Calu3 (cell line): ENCODE measurements at regions not wholly inside any gene's neighbourhood (a gene's known extent, or its start where the extent isn't known, plus 50 kb on each side); places are given as distances from the start of the nearest gene placed in this dataset.

Source experiments
- BruUV-seq: library from RNA; stranded (reverse); fragments of 400-500 nt; replicated peaks from 2 replicates; lab custom pipeline; 2021; lab: Mats Ljungman, UMichigan
- CTCF ChIA-PET: fragments of 300-600 bp; sonication (Branson Sonifier 250); formaldehyde crosslinking; loops from one replicate; lab custom pipeline; 2022; ENCODE audit warnings: antibody characterized with exemption; lab: Charles Lee
- DNase-seq: peaks from one replicate; pipeline ENCODE4 v3.0.0; 2022
- H3K27ac Mint-ChIP-seq: one replicate; pipeline ENCODE4 v1.8.0; 2022; ENCODE audit warnings: mixed read lengths; ENCODE audit not compliant: unreplicated experiment
- H3K27me3 Mint-ChIP-seq: one replicate; pipeline ENCODE4 v1.8.0; 2022; ENCODE audit warnings: mixed read lengths; ENCODE audit not compliant: unreplicated experiment
- H3K36me3 Mint-ChIP-seq: one replicate; pipeline ENCODE4 v1.8.0; 2022; ENCODE audit warnings: mild to moderate bottlenecking, moderate library complexity, mixed read lengths; ENCODE audit not compliant: insufficient read depth, unreplicated experiment
- H3K4me1 Mint-ChIP-seq: one replicate; pipeline ENCODE4 v1.8.0; 2022; ENCODE audit warnings: mild to moderate bottlenecking, low read depth, mixed read lengths; ENCODE audit not compliant: unreplicated experiment
- H3K4me3 Mint-ChIP-seq: one replicate; pipeline ENCODE4 v1.8.0; 2022; ENCODE audit warnings: mild to moderate bottlenecking, low read depth, moderate library complexity, mixed read lengths; ENCODE audit not compliant: unreplicated experiment
- H3K9me3 Mint-ChIP-seq: one replicate; pipeline ENCODE4 v1.8.0; 2022; ENCODE audit warnings: low read depth, mixed read lengths; ENCODE audit not compliant: unreplicated experiment
- CTCF ChIP-seq: fragments of 200-600 bp; IDR thresholded peaks from one replicate; pipeline ENCODE4 v1.8.0; 2022; ENCODE audit warnings: antibody characterized with exemption; ENCODE audit not compliant: unreplicated experiment
- intact Hi-C: fragments of 100-400 bp; cut with micrococcal nuclease; formaldehyde crosslinking; loops from one replicate; pipeline ENCODE4 v1.10.0; 2022; ENCODE audit not compliant: unreplicated experiment

GRCh38 chr3:106030627-106030963 is 161.8 kb upstream of the CBLB start:
- Mint-ChIP-seq H3K27me3 (no peaks in the 10 kb centered on the region), H3K9me3 (no peaks in the 10 kb centered on the region), H3K4me3 (no peak overlapping the region), H3K36me3 (no peaks in the 10 kb centered on the region), H3K4me1 (peaks cover 33% of the 10 kb centered on the region), H3K27ac (no peak overlapping the region)
- CTCF ChIA-PET, result no interaction called here
- DNase-seq, result no peak
- no TSS peak for BruUV-seq
- intact Hi-C loops, result no loop called here
- TF ChIP-seq CTCF, result no peak

GRCh38 chr3:106032479-106032878 is 163.7 kb upstream of the CBLB start:
- no TSS peak for BruUV-seq
- Mint-ChIP-seq H3K27ac (no peak overlapping the region), H3K36me3 (no peaks in the 10 kb centered on the region), H3K4me3 (no peak overlapping the region), H3K9me3 (no peaks in the 10 kb centered on the region), H3K27me3 (no peaks in the 10 kb centered on the region), H3K4me1 (peaks cover 32% of the 10 kb centered on the region)
- intact Hi-C loops, result no loop called here
- CTCF ChIA-PET, result no interaction called here
- DNase-seq, result no peak
- TF ChIP-seq CTCF, result no peak

GRCh38 chr3:106033654-106034053 is 164.8 kb upstream of the CBLB start:
- peaks cover 34% of the 10 kb centered on the region for H3K4me1 Mint-ChIP-seq
- no peaks in the 10 kb centered on the region for H3K9me3 Mint-ChIP-seq
- H3K27me3 Mint-ChIP-seq, result no peaks in the 10 kb centered on the region
- intact Hi-C loops, result no loop called here
- H3K27ac Mint-ChIP-seq, result no peak overlapping the region
- no TSS peak for BruUV-seq
- TF ChIP-seq CTCF, result no peak
- no peaks in the 10 kb centered on the region for H3K36me3 Mint-ChIP-seq
- no peak for DNase-seq
- CTCF ChIA-PET, result no interaction called here
- no peak overlapping the region for H3K4me3 Mint-ChIP-seq

GRCh38 chr3:106034313-106034712 is 165.5 kb upstream of the CBLB start:
- peak; percentile 10 for DNase-seq
- H3K4me3 Mint-ChIP-seq, result no peak overlapping the region
- H3K36me3 Mint-ChIP-seq, result no peaks in the 10 kb centered on the region
- no TSS peak for BruUV-seq
- H3K9me3 Mint-ChIP-seq, result no peaks in the 10 kb centered on the region
- intact Hi-C loops, result no loop called here
- CTCF ChIA-PET, result no interaction called here
- peaks cover 34% of the 10 kb centered on the region for H3K4me1 Mint-ChIP-seq
- H3K27ac Mint-ChIP-seq, result no peak overlapping the region
- no peaks in the 10 kb centered on the region for H3K27me3 Mint-ChIP-seq
- TF ChIP-seq CTCF, result no peak
